Activated CD4-positive, alpha-beta T cell treated with anti-CD3 and anti-CD28 coated beads, Interleukin-2, Interleukin-4, amounts not matched to agents 100 ng/mL and 50 ng/mL, durations not matched to agents 16 hours and 8 hours (primary cell): ENCODE measurements at regions not wholly inside any gene's neighbourhood (a gene's known extent, or its start where the extent isn't known, plus 50 kb on each side); places are given as distances from the start of the nearest gene placed in this dataset.

Experiments
- DNase-seq: peaks from one replicate; pipeline ENCODE4 v3.0.0-alpha.2; 2020; ENCODE audit warnings: low spot score

DNA sequence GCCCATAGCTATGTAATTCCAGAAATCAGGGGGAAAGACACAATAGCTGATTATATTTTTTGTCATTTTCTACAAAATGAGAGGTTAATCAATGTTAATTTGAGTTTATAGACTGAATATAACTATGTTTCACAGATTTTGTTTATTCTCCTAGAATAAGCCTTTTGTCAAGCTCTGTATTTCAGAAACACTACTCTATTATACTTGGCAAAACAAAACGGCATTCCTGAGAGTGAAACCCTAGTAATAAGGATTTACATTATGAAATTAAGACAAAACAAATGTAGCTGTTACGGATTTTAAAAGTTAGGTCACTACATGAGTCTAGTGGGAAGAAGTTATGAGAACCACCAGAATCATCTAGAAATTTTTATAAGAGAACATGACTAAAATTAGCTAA, 334.2 kb downstream of the KLF12 start:
- DNase-seq = no peak

- DNase-seq = no peak
Measured at GRCh38 chr13:73794755-73795154, 339.4 kb downstream of the KLF12 start.

GRCh38 chr13:73793361-73793760, 340.8 kb downstream of the KLF12 start:
- DNase-seq = no peak

GRCh38 chr13:73792796-73793195, 341.4 kb downstream of the KLF12 start:
- no peak for DNase-seq

DNA sequence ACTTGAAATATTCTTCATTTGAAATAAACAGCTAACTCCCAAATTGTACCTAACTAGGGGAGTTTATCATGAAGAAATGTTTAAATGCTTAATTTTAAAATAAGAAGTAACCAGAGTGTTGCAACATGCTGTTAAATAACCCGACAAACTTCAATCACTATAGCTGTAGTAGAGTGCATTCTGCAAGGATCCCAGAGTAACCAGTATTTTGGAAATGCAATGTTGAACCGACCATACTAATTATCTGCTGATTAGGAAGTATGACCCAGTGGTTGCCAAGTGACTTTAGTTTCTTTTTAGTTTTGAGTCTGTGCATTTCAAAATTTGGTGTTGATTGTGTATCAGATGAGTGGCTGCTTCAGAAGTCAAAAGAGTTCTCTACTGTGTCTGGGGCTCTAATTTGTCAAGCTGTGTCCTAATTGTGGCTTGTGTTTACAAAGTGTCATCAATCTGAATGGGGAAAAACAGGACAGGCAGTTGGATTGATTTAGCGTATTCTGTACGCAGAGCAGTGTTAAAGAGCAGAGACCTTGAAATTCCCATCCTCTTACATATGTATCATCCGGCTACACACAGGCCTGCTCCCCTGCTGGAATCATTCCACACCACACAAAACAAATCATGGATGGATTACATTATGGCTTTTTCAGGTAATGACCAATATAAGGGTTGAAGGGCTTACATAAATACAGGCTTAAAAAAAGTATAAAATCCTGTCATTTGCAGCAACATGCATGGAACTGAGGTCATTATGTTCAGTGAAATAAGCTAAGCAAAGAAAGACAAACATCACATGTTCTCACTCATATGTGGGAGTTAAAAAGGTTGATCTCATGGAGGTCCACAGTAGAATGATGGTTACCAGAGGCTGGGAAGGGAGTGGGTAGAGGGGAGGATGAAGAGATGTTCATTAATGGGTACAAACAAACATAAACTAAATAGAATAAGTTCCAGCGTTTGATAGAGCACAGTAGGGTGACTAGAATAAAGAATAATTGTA, 351.5 kb downstream of the KLF12 start:
- DNase-seq = no peak

DNA sequence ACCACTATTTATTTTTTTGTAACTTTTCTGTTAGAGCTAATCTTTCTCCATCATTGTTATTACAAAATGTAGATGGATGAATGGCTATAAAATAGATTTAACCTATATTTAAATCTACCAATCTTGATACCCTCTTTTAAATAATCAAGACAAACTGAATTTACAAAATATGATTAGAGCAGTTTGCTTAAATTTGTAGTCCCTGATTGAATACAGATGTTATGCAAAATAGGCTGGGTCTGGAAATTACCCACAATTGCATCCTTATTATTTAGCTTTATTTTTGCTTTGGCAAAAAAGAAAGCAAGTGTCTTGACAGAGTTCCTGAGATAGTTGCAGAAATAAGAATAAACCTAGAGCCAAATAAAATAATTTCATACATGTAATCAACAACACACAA, 352.8 kb downstream of the KLF12 start:
- no peak for DNase-seq

DNA sequence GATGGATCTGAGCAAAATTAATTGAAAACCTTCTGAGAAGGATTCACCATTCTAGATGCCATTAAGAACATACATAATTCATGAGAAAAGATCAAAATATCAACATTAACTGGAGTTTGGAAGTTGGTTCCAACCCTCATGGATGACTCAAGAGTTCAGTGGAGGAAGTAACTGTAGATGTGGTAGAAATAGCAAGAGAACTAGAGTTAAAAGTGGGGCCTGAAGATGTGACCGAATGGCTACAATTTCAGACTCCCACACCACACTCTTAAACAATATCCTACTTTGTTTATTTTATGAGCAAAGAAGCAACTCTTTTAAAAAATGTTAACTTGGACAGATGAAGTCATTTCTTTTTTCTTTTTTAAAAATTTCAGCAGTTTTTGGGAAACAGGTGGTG, 354.3 kb downstream of the KLF12 start:
- no peak for DNase-seq

DNA sequence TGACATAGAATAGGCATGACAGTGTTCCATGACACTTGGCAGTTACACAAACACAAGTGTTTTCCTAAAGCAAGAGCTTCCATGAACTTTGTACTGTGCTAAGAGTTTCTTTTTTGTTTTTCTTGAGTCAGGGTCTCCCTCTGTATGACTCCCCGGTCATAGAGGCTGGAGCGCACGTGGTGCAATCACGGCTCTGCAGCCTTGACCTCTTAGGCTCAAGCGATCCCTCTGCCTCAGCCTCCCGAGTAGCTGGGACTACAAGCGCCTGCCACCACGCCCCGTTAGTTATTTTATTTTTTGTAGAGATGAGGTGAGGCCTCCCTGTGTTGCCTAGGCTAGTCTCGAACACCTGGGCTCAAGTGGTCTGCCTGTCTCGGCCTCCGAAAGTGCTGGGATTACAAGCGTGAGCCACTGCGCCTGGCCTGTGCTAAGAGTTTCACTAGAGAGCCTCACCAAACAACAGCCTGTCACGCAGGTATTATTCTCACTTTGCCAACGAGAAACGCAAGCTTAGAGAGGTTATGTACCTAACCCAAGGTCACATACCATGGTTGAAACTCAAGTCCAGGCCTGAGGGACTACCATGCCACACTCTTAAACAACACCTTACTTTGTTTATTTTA, 355.9 kb downstream of the KLF12 start:
- no peak for DNase-seq

GRCh38 chr13:73777134-73777533, 357.1 kb downstream of the KLF12 start:
- DNase-seq = no peak

GRCh38 chr13:73776151-73776785, 357.9 kb downstream of the KLF12 start:
- no peak for DNase-seq

- DNase-seq = no peak
Measured at GRCh38 chr13:73773168-73773549, 361.0 kb downstream of the KLF12 start.

DNA sequence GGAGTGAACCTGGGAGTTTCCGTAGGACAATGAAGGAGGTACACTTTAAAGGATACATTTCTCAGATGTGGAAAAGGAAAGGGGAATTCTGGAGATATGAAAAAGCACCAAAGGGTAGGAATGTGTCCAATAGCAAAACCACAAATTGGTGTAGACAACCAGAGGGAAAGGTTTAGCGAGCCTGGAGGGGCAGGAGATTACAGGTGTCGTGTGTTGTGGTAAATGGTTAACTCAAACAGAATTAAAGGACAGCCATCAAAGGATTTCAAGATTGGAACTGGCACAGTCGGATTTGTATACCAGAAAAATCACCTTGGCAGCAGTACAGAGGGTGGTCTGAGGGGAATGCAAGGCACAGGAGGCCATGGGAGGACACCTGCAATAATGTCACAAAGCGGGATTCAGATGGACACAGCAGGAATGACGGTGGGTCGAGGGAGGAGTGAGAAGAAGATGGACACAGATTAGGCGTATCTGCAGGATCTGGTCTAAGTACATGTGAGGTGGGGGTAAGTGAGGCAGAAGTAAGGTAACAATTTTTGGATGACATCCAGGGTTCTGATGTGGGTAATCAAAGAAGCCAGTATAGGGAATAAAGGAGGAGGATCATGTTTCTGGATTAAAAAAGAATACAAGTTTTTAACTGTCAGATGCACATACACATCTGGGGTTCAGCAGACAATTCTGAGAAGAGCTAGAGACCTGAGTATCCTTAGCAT, 361.6 kb downstream of the KLF12 start:
- DNase-seq = no peak

- DNase-seq = no peak
Measured at GRCh38 chr13:73767747-73768315, 366.4 kb downstream of the KLF12 start.

DNA sequence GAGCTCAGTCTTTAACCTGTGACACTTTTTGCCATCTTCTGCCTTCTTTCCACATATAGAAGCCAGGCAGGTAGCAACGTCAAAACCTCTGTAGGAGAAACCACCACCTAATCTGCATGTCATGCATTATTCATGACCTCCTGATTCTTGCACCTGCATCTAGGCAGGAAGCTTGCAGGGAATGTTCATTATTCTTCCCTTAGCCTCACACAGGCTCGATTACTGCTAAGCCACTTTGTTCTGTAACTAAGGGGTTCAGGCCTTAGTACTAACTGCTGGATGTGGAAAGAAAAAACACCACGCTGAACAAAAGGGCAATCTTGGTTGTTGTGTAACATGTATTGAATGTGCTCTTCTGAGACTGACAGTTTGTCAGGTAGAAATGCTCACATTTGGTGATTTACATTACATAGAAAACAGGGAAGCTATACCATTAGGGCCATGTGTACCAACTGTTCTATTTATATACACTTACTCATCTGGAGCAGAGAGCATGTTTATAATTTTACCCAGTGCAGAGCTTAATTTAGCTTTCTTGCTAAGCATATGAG, 366.9 kb downstream of the KLF12 start:
- no peak for DNase-seq

- peak; percentile 41 for DNase-seq
Measured at GRCh38 chr13:73765651-73766384, 368.4 kb downstream of the KLF12 start.

GRCh38 chr13:73759434-73759833, 374.8 kb downstream of the KLF12 start:
- no peak for DNase-seq

GRCh38 chr13:73757481-73758233, 376.5 kb downstream of the KLF12 start:
- DNase-seq = no peak

DNA sequence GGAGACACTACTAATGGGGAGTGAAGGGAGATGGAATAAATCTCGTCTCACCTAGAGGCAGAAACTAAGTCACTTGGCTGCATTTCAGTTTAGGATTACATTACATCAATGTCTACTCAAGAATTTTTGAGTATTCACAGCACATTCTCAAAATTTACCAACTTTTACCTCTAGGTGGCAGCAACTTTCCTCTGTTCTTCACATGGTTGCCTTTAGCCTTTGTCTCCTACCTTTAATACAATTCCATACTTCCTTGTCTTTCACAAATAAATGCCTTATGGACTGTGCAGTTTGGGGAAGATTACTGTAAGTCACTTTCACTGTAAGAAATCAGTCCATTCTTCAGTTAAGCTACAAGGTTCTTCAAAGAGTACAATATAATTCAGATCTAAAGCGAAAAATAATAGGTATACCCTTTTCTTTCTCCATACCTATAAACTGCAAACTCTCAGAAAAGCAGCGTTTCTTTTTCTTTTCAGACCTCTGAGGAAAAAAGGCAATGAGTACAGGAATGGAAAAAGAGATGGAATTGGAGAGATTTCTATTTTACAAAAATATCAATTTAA, 379.4 kb downstream of the KLF12 start:
- peak; percentile 43 for DNase-seq

GRCh38 chr13:73754241-73754640, 380.0 kb downstream of the KLF12 start:
- DNase-seq = no peak

DNA sequence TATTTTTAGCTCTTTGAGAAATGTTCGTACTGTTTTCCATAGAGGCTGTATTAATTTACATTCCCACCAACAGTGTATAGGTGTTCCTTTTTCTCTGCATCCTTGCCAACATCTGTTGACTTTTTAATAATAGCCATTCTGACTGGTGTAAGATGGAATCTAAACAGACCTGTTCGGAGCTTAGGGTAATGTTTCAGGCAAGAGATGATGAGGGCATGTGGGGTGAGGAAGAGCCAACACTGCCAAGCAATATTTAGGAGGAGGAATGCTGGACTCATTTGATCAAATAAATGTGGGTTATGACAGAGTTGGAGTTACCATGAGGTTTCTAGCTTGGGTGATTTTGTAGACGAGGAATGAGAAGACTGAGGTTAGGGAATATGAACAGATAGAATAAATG, 382.9 kb downstream of the KLF12 start:
- DNase-seq = no peak
